SU-DHL-6 (cell line): ENCODE measurements at regions not wholly inside any gene's neighbourhood (a gene's known extent, or its start where the extent isn't known, plus 50 kb on each side); places are given as distances from the start of the nearest gene placed in this dataset.

Experiments
- EZH2phosphoT487 ChIP-seq: fragments of 200-600 bp; sonication (generic), shearing (Covaris generic); conservative IDR thresholded peaks from 2 replicates; pipeline ENCODE4 v1.6.1; 2018; ENCODE audit warnings: mild to moderate bottlenecking, antibody characterized with exemption, low read length, moderate library complexity, mixed read lengths
- TF ChIP-seq, protein P1 (sequence below): fragments of 200-600 bp; sonication (generic); IDR thresholded peaks from one replicate; pipeline ENCODE4 v1.5.1; 2017; ENCODE audit warnings: antibody characterized with exemption, mild to moderate bottlenecking, low read length, moderate library complexity; ENCODE audit not compliant: insufficient read depth, poor library complexity, severe bottlenecking

GRCh38 chr15:36429707-36430106, 149.7 kb upstream of the CDIN1 start:
- TF ChIP-seq, protein P1, sequence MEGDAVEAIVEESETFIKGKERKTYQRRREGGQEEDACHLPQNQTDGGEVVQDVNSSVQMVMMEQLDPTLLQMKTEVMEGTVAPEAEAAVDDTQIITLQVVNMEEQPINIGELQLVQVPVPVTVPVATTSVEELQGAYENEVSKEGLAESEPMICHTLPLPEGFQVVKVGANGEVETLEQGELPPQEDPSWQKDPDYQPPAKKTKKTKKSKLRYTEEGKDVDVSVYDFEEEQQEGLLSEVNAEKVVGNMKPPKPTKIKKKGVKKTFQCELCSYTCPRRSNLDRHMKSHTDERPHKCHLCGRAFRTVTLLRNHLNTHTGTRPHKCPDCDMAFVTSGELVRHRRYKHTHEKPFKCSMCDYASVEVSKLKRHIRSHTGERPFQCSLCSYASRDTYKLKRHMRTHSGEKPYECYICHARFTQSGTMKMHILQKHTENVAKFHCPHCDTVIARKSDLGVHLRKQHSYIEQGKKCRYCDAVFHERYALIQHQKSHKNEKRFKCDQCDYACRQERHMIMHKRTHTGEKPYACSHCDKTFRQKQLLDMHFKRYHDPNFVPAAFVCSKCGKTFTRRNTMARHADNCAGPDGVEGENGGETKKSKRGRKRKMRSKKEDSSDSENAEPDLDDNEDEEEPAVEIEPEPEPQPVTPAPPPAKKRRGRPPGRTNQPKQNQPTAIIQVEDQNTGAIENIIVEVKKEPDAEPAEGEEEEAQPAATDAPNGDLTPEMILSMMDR = no peak
- TF ChIP-seq EZH2phosphoT487 = no peak
